Ureter (tissue), 1 donor: ENCODE measurements at regions not wholly inside any gene's neighbourhood (a gene's known extent, or its start where the extent isn't known, plus 50 kb on each side); places are given as distances from the start of the nearest gene placed in this dataset.

Source experiments
- DNase-seq: peaks from one replicate; pipeline ENCODE4 v3.0.0-alpha.2; 2020; ENCODE audit warnings: low spot score
- donor health status: DM: yes; HTN: yes; CAD: no.

DNA sequence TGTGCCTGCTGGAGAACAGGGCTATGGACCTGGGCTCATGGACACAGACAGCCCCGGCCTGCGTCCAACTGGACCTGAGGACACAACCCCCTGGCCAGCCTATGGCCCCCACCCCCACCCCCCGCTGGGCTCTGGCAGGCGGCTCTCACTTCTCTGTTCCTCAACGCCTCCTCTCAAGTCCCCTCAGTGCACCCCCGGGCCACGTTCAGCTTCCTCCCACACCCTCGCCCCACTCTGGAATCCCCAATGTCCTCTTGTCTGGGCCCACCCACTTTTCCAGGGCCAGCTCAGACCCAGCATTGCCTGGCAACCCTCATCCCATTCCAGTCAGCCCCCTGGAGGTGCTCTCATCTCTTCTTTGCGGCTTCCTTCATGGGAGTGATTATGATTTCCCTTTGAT is 130.2 kb upstream of the SPACA7 start:
- DNase-seq = peak; percentile 40

DNA sequence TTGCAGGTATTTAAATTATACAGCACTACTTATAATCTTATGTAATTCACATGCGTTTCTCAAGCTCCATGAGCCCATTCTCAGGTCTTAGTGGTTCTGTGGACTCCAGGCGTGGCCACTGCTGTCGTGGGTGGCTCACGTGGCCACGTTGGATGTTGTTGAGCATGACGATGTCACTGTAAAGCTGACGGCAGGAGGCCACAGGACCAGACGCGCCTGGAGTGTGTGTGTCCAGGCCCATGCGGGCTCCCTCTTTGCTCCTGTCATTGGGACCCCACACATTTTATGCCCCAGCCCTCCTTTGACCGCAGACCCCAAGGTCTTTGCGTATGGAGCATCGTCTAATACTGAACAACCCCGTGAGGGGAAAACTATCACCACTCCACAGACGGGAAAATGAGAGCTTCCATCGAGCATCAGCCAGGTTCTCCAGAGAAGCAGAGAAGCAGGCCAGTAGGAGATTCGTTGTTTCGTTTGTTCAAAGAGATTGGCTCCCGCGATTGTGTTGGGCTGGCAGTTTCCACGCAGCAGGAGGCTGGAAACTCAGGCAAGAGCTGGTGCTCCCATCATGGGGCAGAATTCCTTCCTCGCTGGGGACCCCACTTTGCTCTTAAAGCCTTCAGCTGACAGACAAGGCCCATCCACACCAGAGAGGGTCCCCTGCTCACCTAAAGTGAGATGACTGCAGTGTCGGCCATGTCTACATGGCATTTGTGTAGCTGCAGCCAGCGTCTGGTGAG is 129.3 kb upstream of the SPACA7 start:
- DNase-seq = peak; percentile 34

DNA sequence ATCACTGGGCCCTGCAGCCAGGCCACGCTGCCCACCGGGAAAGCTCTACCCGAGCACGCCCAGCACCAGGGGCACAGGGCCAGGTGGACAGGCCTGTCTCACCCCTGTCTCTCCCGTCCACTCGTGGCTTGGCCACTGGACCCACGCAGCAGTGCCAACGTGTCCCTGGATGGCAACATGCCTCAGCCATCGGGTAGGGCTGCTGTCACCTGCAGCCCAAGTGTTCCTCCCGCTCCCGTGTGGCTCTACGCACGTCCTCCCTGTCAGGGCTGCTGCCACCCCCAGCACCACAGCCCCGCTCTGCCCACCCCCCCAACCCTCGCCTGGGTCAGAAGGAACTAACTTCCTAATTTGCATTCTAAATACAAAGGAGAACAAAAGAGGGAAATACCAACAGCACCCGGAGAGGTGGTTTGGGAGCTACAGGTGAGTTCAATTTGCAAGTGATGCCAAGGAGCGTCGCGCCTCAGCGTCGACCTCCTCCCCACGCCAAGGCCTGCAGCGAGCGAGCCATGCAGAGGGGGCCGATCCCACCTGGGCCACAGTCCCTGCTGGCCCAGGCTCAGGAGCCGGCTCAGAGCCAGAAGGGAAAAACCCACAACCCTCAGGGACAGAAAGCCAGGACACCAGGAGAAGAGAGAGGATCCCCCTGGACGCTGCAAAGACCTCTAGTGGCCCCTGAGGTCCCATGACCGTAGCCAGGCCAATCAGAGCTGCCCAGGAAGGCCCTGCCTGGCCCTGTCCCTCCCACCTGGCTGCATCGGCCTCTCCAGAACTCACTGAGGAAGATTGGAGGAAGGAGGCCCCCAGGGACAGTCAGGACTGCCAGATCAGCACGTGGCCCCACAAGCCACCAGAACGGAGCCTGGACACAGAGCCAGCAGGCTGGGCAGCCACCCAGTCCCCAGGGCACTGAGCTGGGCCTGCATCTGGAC is 128.4 kb upstream of the SPACA7 start:
- peak; percentile 31 for DNase-seq

DNA sequence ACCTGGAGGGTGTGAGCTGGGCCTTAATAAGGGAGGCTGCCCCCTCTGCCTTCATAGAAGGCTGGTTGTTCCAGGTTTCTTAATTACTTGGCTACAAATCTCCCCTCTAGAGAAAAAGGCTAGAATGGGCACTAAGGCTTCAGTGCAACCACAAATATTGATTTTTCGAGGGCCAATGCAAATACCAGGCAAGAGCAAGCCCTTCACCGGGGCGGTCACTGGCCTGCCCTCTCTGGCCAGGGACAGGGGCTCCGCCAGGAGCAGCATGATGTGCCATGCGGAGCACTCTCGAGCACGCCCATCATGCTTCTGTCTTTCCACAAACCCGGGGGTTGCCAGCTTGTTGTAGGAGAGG is 127.8 kb upstream of the SPACA7 start:
- DNase-seq = peak; percentile 20

DNA sequence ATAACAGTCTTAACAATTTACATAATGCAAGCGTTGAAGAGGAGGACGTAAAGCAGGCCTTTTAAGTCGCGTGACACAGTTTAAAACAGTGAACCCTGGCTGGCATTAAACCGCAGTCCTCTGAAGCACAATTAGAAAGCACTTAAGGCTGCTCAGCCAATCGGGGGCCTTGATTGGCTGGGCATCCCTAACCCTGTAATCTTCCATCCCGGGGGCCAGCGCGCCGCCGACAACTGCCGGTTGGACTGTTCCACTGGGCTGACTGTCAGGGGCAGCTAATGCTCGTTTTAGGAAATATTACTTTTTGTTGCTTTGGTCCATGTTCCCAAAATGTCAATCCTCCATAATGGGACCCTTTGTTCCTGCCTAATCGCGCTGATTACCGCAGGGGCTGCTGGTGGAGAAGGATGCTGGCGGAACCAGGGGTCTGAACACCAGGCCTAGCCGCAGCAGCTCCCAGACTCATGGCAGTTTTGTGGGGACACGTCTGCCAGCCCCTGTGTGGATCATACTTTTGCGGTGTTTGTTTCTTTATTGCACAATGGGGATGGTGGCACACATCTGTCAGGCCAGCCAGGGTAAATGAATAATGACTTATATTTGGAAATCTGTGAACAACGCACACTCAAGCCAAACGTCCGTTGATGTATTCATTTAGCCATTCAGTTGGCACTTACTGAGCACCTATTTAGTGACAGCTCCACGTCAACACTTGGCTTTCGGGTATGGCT is 127.1 kb upstream of the SPACA7 start:
- peak; percentile 20 for DNase-seq

DNA sequence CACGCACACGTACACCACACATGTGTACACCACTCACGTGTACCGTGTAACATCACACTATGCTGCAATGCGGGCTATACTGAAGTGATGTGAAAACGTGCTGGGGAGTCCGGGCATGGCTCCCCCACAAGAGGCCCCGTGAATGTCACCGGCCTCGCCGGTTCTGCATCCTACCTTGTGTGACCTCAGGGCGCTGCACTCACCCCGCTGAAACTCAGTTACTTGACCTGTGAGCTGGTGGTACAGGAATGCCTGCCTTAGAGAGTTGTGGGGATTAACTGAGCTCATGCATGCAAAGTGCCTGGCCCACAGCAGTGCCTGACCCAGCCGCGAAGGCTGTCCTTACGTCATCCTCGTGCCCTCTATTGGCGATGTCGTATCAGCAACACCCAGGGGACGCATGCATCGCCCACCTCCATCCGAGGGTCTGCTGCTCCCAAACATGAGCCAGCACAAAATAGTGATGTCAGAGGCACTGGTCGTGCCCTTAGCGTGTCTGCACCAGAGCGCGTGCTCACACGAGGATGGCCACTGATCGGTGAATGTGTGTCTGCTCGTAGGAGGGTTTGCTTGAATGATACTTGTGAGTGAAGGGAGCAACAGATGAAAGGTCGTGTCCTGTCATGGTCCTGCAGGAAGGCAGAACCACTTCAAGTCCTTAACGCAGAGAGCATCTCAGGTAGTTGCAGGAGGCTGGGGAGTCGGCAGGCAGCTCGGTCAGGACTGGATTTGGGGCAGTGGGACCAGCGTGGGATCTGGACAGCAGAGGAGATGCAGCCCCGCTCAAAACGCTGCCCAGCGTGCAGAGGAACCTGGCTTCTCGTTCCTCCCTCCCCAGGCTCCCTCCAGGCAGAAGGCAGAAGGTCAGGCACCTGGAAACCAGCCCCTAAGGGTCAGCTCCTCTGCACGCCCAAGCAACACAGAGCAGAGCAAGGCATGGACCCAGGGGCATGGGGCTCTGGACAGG is 126.2 kb upstream of the SPACA7 start:
- DNase-seq = peak; percentile 32

DNA sequence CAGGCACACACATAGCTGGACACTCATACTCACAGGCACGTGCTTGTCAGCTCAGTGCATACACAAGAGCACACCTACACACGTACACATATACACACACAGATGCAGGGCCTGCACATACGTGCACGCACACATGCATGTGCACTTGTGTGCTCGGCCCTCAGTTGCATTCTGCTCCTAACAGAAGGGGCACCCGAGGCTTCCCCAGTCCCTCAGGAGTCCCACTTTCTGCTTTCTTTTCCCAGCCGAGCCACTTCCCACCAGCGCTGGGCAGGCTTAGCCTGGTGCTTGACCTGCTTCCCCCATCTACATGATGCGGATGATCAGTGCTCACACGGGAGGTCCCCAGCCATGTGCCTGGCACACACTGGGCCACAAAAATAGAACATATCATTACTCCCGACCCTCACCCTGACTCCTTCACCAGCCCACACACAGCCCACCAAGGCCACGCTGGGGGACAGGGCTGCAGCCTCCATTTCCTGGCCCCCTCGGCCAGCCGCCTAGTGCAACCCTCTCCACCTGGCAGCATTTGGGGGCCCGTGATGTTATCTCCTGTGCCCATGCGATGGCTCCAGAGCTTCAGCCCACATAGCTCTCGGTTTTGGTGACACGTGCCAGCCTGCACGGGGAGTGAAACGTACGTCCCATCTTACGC is 125.2 kb upstream of the SPACA7 start:
- DNase-seq = no peak

DNA sequence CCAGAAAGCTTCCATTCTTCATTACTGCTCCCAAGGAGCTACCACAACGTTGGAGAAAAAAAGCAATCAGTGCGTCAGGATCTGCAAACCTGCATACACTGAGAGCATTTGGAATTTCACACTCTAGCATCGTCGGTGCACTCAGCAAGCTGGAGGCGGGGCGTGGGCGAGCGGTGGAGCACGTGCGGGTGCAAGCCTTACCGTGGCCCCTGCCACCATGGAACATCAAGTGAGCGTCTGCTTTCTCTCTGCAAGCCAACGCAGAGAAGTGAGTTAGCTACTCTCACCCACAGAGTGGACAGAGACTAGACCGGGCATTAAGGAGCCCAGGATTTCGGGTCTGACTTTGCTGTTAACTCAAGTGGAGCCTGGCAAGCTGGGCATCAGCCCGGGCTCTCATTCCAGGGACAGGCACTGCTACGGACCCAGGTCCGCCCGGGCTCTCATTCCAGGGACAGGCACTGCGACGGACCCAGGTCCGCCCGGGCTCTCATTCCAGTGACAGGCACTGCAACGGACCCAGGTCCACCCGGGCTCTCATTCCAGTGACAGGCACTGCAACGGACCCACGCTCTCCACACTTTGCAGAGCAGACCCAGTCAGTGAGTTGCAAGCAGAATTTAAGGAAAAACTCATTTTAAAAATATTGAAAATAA is 124.1 kb upstream of the SPACA7 start:
- peak; percentile 4 for DNase-seq

DNA sequence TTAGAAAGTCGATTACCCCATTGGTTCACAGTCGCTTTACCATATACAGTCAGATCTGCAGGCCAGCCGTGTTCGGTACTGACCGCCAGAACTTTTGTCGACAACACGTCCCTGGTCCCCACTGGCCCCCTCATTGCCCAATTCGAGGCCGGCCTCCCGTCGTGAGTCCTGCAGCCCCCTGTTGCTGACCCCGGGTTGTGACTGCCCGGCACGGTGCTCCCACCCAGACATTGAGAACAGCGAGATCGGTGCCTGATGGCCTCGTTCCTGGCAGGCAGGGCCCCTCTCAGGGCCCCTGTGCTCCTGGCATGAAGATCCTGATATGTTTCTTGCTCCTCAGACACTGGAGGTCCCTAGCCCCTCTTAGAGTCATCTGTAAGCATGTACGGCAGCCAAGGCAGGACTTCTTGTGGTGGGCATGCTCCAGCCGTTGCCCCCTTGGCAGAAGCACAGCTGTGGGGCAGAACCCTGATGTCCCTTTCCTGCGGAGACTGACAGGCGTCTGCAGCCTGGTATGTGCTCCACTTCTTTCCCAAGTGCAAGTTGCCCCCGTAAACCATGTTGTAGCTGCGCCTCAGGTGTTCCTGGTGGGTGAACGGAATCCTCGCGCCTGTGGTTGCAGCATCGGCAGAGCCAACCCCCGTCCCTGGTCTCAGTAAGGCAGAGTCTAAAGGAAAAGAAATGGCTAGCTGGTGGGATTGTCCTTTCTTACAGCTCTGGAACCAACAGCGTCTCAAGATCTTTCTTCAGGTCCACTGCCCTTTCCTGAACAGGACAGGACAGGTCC is 123.2 kb upstream of the SPACA7 start:
- DNase-seq = peak; percentile 36

DNA sequence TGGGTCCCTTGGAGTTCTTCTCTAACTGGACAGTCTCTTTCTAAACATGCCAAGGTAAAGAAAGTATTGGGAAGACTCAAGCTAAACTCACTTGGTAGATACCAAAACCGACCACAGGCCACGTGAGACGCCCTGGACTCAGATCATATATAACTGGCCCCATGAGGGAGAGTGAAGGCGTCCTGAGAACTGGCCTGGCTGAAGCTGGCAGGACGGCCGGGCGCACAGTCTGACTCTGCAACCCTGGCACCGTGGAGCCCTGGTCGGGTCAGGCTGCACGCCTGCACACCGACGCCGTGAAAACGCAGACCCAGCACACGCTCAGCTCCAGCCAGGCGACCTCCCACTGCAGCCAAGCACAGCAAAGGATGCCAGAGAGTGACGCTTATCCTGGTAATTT is 122.5 kb upstream of the SPACA7 start:
- no peak for DNase-seq

DNA sequence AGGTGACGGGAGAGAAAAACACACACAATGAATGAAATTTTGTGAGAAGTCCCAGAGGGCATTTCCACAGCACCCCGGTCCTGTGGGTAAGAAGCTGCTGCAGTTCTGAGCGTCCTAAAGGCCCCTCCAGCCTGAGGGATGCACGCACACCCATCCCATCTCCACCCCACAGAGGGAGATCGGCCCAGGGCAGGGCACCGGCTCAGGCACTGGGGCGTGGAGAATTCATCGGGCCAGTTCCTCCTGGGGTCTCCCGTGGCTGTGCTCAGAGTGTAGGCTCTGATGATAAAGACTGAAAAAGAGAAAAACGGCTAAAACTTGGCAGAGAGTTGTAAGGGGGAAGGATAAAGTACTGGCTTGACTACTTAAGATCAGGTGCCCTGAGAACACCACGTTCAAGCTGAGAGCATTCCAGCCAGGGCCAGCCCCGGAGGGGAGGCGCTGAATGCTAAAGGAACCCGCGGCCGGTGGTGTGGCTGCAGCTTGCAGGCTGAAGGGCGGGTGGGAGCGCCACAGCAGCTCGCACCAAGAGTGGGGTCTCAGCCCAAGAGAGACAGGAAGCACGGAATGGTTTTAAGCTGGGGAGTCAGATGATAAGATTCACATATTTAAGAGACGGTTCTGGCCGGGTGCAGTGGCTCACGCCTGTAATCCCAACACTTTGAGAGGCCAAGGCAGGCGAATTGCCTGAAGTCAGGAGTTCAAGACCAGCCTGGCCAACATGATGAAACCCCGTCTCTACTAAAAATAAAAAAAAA is 121.9 kb upstream of the SPACA7 start:
- DNase-seq = no peak

DNA sequence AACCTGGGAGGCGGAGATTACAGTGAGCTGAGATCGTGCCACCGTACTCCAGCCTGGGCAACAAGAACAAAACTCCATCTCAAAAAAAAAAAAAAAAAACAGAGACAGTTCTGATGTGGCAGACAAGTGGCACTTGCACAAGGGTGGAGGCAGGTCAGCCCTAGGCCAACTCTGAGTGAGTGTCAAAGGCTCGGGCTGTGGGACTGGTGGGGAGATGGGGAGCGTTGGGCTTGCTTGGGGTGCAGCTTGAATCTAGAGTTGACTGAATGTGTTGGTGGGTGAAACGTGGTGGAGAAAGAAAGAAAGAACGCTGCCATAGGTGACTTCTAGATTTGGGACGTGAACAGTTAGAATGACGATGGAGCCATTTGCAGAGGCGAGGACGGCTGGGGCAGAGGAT is 121.3 kb upstream of the SPACA7 start:
- no peak for DNase-seq

DNA sequence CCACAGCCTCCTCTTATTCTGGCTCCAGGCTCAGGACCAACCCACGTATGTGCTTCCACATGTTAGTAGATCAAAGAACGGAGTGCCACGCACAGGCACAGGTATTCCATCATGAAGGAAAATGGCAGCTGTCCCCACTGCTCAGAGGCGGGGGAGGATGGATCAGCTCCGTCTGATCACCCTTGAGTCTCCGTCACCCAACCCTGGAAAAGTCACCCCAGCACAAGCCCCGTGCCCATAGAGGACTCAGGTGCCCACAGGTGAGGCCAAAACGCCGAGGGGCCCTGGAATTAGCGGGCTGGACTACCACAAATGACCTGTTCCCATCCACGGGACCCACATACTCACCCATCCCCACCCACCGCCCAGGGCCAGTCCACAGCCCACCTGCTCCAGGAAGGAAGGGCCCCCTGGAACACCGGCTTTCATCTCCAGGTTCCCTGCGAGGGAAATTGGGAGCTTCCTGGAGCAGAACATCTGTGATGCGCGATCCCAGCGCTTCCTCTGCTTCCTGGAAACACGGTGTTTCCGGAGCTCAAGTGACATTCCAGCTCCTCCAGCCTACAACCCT is 120.5 kb upstream of the SPACA7 start:
- no peak for DNase-seq

DNA sequence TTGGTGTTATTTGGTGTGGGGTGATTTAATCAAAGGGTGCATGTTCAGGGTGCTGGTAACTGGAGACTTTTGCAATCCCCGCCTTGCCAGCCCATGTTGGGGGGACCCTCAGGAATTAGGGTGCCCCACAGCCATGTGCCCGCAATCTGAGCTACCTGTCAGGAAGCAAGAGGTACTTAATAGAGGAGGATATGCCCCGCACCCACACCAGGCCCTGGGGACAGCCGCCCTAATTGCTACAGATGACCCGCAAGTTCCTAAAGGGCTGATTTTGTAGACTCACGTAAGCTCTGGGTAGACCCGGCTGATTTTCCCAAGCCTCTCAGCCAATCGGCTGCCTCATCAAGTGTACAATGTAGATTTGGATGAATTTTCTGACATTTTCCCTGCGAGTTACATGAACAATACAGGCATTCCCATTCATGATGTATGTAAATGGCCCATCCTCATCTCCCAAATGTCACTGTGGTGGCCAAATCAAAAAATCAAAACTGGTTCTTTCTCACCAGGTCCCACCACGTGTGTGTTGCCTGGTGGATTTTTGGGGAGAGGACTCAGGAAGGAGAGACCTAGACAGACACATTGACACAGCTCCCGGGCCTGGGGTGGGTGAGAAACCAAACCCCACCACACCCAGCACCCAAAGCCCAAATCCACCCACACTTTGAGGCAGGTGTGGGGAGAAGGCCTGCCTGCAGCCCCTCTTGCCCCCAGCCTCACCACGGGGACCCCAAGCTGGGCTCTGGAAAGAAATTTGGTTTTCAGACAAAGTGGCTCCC is 119.2 kb upstream of the SPACA7 start:
- no peak for DNase-seq

DNA sequence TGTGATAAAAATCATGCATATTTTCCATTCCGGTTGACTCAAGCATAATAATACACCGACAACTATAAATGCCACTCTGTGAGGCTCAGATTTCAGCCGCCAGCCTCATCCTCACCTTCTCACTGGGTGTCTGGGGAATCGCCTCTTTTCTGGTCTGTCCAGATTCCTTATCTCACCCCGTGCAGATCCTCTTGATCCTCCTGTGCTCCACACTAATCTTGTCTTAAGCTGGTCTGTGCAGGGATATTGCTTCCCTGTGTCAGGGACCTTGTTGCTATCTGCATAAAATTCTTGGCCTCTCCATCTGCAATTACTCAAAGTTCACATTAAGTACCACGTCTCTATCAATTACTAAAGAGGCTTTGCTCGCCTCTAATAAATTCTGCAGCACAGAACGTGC is 116.6 kb upstream of the SPACA7 start:
- no peak for DNase-seq

DNA sequence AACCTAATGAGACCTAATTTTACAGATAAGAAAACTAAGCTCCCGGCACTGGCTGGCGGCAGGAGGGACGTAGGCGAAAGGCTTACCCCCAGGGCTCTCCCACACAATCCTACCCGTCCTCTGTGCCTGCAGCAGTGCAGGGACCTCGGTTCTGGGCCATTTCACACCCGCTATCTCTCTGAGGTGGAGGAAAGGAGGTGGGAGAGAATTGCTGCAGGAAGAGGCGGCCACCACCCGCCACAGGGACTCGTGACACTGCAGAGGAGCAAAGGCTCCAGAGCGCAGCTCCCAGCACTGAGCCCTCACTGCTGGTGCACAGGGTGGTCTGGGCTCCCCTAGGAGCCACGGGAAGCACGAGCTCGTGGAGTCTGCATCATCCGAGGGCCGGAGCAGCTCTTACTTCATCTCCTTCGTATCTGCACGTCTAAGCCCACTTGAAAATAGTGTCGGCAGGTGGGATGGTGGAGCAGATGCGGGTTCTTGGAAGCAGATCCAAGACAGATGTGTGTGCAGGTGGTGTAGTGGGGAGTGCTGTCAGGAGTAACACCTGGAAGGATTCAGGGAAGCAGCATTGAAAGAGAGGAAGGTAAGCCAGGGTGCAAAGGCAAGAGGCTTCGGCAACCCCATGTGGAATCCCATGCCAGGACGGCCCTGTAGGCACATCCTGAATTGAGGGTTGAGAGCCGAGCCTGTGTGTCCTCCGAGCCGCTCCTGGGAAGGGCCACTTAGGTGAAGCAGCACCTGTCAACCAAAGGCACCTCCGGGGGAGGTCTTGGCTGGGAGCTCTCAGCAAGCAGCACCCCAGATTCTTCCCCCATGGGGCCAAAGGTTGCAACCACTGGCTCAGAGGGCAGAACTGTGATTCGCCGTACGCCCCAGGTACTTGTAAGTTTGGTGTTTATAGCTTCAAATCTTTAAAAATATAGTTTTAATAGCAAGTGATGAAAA is 115.8 kb upstream of the SPACA7 start:
- DNase-seq = no peak
